AG10803 (cell line): ENCODE measurements at regions not wholly inside any gene's neighbourhood (a gene's known extent, or its start where the extent isn't known, plus 50 kb on each side); places are given as distances from the start of the nearest gene placed in this dataset.

Experiments used
- DNase-seq: peaks from one replicate; pipeline ENCODE4 v3.0.0; 2010; ENCODE audit warnings: low read depth
- H3K4me3 ChIP-seq: 2 replicates; pipeline ENCODE4 v1.5.1; 2011; ENCODE audit warnings: mild to moderate bottlenecking, low read length, control low read depth
- CTCF ChIP-seq: conservative IDR thresholded peaks from 2 replicates; pipeline ENCODE4 v1.5.1; 2011; ENCODE audit warnings: mild to moderate bottlenecking, low read length, control low read depth, inconsistent platforms

DNA sequence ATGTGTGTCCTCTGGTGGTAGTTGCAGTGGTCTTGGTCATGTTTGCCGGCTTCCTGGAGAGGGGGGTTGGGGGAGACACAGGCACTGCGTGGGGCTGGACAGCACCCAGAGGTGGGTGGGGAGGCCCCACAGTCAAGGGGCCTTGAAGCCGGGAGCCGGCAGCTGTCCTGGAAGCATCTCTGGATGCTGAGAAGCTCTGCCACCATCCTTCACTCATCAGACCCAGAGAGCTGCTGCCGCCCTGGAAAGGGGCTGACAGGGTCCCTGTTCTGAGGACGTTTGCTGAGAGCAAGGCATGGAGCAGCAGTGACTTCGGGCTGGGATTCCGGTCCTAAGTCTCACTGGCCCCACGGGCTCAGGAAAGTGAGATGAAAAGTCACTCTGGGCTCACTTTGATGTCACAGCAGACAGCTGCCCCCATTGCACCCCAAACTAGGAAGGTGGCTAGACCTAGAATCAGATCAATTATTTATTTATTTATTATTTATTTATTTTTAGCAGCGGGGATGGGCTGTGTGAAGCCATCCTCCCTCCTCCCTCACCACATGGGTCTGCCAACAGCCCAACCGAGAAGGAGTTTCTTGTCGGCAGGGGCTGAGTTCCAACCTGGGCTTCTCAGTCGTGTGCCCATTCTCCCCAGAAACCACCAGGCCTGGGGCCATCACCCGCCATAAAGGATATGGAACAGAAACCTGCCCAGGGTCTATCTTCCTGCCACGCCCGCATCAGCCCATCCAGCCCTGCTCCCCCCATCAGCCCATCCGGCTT, 547.4 kb downstream of the PTPRU start:
- H3K4me3 ChIP-seq = no peak overlapping the region
- no peak for TF ChIP-seq CTCF
- DNase-seq = no peak

DNA sequence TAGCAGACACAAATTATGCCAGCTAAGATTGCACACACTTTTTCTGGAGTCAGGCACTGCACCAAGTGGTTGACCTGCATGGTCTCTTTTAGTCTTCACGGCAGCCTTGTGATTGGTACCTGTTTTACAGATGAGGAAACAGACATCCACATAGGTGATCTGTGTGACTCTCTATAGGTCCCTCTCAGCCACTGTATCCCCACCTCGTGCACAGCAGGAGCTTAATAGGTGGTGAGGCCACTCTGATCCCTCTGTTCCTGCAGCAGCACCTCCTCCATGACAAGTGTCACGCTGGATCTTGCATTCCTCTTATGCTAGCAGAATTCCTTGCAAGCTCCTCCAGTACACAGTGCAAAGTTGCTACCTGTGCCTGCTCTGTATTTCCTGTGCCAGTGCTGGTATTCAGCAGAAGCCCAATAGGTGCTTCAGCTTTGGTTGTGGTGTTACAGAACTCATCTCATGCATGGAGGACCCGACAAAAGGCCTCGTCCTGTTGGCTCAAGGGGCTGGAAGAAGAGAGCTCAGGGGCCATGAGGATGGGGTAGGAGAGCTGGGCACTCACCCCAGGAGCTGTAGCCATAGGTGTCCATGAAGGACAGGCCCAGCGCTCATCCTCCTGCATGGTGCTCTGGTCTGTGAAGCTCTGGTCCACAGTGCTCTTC, 546.7 kb downstream of the PTPRU start:
- no peak for DNase-seq
- H3K4me3 ChIP-seq = no peak overlapping the region
- no peak for TF ChIP-seq CTCF

- H3K4me3 ChIP-seq = no peak overlapping the region
- DNase-seq = no peak
- no peak for TF ChIP-seq CTCF
These were observed 542.8 kb downstream of the PTPRU start for GRCh38 chr1:29779146-29779545.

DNA sequence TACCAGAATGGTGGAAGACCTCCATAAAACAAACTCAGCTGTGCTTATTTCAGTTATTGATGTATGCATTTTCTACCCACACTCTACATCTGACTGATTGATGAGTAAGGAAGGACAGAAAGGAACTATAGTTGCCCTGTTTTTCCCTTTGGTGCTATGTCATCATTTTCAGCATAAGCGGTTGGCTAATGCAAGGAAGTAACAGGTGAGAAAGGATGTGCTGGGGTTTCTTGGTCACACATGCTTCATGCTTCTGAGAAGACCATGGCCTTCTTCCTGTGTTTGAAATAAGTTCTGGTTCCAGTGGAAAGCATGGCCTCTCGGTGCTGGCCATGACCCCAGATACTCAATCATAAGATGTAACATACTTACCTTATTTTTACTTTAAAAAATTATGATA, 541.2 kb downstream of the PTPRU start:
- DNase-seq = no peak
- TF ChIP-seq CTCF = no peak
- no peak overlapping the region for H3K4me3 ChIP-seq

- no peak overlapping the region for H3K4me3 ChIP-seq
- no peak for TF ChIP-seq CTCF
- no peak for DNase-seq
These were observed 538.0 kb downstream of the PTPRU start for GRCh38 chr1:29774355-29774754.

- no peak for DNase-seq
- H3K4me3 ChIP-seq = no peak overlapping the region
- TF ChIP-seq CTCF = no peak
These were observed 536.3 kb downstream of the PTPRU start for GRCh38 chr1:29772584-29773100.
